Fibroblast of mammary gland (primary cell): ENCODE measurements at regions not wholly inside any gene's neighbourhood (a gene's known extent, or its start where the extent isn't known, plus 50 kb on each side); places are given as distances from the start of the nearest gene placed in this dataset.

ENCODE experiments used
- DNase-seq: peaks from one replicate; pipeline ENCODE4 v3.0.0-alpha.2; 2010; ENCODE audit warnings: low read depth
- H3K4me3 ChIP-seq: 2 replicates; pipeline ENCODE4 v1.5.1; 2011; ENCODE audit warnings: low read depth, mild to moderate bottlenecking, low read length, moderate library complexity; ENCODE audit not compliant: control insufficient read depth
- TF ChIP-seq, protein P1 (sequence below): conservative IDR thresholded peaks from 2 replicates; pipeline ENCODE4 v1.5.1; 2011; ENCODE audit warnings: low read depth, low read length, inconsistent platforms; ENCODE audit not compliant: control insufficient read depth, insufficient read depth

DNA sequence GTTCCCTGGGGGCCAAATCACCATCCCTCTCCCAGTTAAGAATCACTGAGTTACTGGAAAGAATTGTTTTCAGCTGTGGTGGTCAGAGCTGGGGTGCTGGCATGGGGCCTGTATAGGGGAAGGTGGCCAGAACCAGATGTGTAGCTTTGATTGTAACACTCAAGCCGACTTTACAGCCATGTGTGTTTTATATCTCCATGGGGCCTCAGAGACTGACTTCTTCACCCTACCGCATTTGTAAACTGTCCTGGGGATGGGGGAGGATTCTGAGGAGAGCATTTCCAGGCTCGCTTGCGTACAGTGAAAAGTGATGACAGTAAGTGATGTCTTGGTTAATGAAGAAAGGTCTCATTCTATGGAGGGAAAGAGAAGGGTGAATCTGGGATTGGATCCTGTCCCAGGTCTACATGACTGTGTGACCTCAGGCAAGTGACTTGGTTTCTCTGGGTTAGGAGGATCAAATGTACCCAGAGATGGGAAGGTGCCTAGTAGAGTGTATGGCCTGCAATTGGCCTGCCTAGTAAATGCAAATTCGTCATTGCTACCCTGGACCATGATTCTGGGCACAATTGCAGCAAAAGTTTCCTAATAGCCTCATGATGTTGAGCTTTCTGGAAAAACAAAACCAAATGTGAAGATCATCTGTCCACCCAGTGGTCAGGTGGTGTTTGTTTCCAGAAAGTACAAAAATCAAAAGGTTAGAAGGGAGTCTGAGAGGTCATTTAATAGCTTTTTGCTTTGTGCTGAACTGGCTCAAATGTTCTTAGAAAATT, 49.7 kb upstream of the RCC2 start:
- H3K4me3 ChIP-seq, result no peak overlapping the region
- TF ChIP-seq, protein P1, sequence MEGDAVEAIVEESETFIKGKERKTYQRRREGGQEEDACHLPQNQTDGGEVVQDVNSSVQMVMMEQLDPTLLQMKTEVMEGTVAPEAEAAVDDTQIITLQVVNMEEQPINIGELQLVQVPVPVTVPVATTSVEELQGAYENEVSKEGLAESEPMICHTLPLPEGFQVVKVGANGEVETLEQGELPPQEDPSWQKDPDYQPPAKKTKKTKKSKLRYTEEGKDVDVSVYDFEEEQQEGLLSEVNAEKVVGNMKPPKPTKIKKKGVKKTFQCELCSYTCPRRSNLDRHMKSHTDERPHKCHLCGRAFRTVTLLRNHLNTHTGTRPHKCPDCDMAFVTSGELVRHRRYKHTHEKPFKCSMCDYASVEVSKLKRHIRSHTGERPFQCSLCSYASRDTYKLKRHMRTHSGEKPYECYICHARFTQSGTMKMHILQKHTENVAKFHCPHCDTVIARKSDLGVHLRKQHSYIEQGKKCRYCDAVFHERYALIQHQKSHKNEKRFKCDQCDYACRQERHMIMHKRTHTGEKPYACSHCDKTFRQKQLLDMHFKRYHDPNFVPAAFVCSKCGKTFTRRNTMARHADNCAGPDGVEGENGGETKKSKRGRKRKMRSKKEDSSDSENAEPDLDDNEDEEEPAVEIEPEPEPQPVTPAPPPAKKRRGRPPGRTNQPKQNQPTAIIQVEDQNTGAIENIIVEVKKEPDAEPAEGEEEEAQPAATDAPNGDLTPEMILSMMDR, result no peak
- DNase-seq, result peak; percentile 87
